ENCODE measurements at regions not wholly inside any gene's neighbourhood (a gene's known extent, or its start where the extent isn't known, plus 50 kb on each side); places are given as distances from the start of the nearest gene placed in this dataset.

DNA sequence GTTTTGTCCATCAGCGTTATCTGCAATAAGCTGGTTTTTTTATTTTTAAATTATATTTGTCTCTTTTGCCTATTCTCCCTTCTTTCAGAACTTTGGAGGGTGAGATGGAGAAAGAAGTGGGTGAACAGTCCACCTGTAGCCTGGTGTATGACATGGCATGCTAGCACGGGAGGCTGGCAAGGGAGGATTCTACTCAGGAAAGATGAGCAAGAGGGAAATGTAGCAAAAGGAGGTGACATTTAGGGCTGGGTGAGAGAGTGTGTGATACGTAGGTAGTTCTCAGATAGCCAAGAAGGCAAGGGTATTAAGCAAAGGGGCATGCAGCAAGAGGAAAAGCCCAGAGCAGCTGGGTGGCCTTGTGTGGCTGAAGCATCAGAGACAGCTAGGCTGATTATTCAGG is 612.9 kb upstream of the IGFBP3 start:
- no peak for TF ChIP-seq CTCF (IDR thresholded peaks at IDR 0.05)
- H3K27ac ChIP-seq = peak overlapping the region in 1 of 2 donors; percentile 21
- no peak overlapping the region for H3K4me3 ChIP-seq
- no peak for DNase-seq (ENCODE audit: low spot score)

- no peak for DNase-seq (ENCODE audit: low spot score)
- no peak overlapping the region for H3K4me3 ChIP-seq
- no peak overlapping the region for H3K27ac ChIP-seq
- TF ChIP-seq CTCF (IDR thresholded peaks at IDR 0.05) = no peak
Observed at GRCh38 chr7:46532571-46532970, 611.5 kb upstream of the IGFBP3 start.

DNA sequence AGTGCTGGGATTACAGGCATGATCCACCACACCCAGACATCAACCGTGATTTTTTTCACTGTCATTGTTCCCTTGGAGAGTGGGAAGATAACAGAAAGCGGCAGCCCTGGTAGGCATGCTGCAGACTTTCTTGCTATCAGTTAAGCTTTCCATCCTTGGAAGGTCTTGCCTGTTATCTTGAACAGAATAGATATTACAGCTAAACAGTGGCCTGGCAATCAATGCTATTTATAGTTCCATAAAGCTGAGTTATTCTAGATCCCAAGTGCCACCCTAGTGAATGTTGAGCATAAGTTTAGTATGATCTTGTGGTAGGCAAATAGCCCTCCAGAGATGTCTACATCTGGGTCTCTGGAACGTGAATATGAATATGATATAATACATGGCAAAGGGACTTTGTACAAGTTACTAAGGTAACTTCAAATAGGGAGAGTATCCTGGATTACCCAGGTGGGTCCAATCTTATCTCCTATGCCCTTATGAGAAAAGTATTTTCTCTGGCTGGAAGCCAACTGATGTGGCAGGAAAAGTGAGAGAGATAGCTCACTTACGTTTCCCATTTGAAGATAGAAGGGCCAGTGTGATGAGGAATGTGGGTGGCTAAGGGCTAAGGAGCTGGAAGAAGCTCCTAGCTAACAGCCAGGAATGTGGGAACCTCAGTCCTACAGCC is 609.1 kb upstream of the IGFBP3 start:
- no peak for DNase-seq (ENCODE audit: low spot score)
- Histone ChIP-seq H3K27ac (no peak overlapping the region), H3K4me3 (no peak overlapping the region)
- TF ChIP-seq CTCF (IDR thresholded peaks at IDR 0.05) = no peak

GRCh38 chr7:46527360-46527759 is 606.3 kb upstream of the IGFBP3 start:
- H3K4me3 ChIP-seq = no peak overlapping the region
- no peak overlapping the region for H3K27ac ChIP-seq
- TF ChIP-seq CTCF (IDR thresholded peaks at IDR 0.05) = no peak
- no peak for DNase-seq (ENCODE audit: low spot score)

- no peak overlapping the region for H3K4me3 ChIP-seq
- TF ChIP-seq CTCF (IDR thresholded peaks at IDR 0.05) = no peak
- no peak overlapping the region for H3K27ac ChIP-seq
- DNase-seq (ENCODE audit: low spot score) = no peak
Observed at GRCh38 chr7:46525876-46526275, 604.8 kb upstream of the IGFBP3 start.

- no peak for DNase-seq (ENCODE audit: low spot score)
Observed at GRCh38 chr7:46524350-46524749, 603.3 kb upstream of the IGFBP3 start.

More at GRCh38 chr7:46524350-46524749, 603.3 kb upstream of the IGFBP3 start:
- Histone ChIP-seq H3K27ac (no peak overlapping the region), H3K4me3 (no peak overlapping the region)
- no peak for TF ChIP-seq CTCF (IDR thresholded peaks at IDR 0.05)
